SHP77 (cell line): ENCODE measurements at regions not wholly inside any gene's neighbourhood (a gene's known extent, or its start where the extent isn't known, plus 50 kb on each side); places are given as distances from the start of the nearest gene placed in this dataset.

Experiments used
- DNase-seq, 2 experiments: peaks; one replicate each; lab custom pipeline; 2025; lab: John Stamatoyannopoulos, UW

- DNase-seq = no peak
These were observed 217.4 kb upstream of the RTL1 start for GRCh38 chr14:101120641-101121507.

- no peak for DNase-seq
These were observed 218.1 kb upstream of the RTL1 start for GRCh38 chr14:101121508-101122139.

DNA sequence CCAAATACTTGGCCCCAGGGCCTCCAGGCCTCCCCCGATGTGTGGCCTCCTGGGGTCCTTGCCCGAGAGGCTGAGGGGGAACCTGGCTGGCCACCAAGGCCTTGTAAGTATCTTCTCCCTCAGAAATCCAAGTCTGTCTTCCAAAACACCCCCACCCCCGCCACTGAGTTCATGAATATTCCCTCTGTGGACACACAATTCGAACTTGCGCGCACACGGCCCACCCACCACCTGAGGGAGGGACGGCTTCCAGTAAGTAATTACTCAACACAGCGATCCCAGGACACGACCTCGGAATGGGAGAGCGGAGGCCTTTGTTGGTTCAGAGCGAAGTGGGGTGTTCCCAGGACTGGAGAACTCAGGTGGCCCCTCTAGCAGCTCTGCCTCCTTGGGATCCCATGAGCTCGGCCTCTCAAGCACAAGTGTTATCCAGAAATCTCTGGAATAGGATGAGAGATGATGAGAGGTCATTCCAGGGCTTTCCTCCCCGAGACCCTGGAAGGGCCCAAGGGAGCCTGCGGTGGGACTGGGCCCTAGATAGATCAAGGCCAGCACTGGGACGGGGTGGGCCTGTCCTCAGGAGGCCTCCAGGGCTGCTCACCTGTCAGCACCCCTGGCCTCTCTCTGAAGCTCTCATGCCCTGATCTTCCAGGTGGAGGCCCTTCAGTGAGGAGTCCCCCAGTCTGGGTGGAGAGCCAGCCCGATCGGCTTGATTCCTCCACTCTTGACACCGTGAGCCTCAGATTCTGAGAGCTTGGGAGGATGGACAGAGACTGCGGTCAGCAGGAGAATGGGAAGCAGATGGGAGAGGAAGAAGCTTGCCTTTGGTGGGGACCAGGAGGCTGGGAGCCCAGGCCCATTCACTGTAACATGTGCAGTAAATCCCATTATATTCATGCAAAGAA, 219.0 kb upstream of the RTL1 start:
- no peak for DNase-seq

DNA sequence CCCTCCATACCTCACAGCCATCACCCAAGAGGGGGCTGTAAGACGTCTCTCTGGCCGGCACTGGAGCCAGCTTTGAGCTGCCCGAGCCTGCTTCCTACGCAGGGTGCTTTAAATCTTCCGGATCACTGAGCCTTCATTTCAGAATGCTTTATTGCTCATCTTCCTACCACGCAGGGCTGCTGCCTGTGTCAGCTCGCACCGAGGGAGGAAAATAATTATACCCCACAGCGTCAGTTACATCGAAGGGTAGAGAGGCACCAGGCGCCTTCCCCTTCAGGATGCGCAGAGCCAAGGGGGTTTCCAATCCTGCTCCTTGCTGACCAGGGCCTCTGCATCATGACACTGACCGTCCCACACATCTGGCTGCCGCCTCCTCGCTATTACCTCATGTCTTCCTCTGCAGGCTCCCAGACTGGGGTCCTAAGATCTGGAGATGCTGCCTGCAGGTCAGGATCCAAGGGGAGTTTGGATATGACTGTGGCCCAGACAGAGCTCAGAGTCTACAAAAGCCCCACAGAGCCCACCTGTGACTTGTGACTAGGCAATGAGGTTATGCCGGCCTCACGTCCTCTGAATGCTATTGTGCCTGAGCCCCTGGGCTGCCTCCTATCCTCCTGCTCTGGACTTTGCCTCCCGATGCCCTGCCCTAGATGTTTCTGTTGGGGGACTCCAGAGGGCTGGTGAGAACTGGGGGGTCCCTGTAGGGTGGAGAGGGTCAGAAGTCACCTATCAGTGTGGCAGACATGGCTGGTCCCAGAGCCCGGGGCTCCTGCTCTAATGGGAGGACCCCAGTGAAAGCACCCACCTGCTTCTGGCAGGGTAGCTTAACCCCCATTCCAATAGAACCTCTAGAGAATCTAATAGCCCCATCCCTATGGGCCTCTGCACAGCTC, 220.3 kb upstream of the RTL1 start:
- DNase-seq = no peak

DNA sequence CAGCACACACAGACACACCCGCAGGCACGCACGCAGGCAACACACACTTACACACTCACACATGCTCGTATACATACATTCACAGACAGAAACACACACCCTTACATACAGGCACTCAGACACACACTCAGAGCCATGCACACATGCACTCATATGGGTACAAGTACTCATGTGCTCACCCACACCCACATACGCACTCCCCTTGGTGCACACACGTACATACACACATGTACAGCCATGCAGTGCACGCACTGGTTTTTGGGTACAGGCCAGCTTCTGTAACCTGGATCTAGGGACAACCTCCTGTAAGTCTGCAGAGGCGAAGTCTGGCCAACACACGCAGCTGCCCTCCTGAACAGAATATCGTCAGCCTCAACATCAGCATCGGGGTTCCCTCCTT, 221.3 kb upstream of the RTL1 start:
- no peak for DNase-seq

DNA sequence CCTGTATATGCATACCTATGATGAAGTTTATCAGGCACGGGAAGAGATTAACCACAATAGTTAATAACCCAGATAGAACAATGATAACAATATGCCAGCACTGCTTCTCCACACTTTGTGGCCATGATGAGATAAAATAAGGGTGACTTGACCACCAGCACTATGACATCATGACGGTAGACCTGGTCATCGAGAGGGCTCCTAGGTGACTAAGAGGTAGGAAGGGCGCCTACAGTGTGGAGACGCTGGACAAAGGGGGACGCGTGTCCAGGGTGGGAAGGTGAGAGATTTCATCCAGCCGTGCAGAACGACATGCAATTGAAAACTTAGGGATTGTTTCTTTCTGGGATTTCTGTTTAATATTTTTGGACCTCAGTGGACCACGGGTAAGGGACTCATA, 221.8 kb upstream of the RTL1 start:
- DNase-seq = no peak

- no peak for DNase-seq
These were observed 222.5 kb upstream of the RTL1 start for GRCh38 chr14:101125719-101126651.

DNA sequence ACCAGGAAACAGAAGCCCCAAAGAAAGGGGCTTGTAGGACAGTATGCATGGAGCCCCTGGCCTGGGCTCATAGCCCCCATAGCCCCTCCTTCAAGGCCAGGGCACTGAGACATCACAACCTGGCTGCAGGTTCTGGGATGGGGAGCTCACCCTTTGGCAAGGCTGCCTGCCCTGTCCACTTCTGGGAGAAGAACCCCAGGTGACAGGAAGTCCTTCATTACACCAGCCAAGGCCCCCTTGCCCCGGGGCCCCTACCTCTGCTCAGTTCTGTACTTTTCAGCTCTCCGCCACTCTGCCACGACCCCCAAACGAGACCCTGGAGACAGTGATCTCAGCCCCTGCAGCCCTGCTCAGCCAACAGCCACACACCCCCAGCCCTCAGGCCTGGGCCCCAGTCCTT, 223.2 kb upstream of the RTL1 start:
- DNase-seq = no peak

- no peak for DNase-seq
These were observed 223.7 kb upstream of the RTL1 start for GRCh38 chr14:101127224-101127623.

GRCh38 chr14:101128478-101129321, 225.2 kb upstream of the RTL1 start:
- no peak for DNase-seq

- no peak for DNase-seq
These were observed 226.1 kb upstream of the RTL1 start for GRCh38 chr14:101129521-101130167.

GRCh38 chr14:101130861-101131260, 227.3 kb upstream of the RTL1 start:
- DNase-seq = no peak

DNA sequence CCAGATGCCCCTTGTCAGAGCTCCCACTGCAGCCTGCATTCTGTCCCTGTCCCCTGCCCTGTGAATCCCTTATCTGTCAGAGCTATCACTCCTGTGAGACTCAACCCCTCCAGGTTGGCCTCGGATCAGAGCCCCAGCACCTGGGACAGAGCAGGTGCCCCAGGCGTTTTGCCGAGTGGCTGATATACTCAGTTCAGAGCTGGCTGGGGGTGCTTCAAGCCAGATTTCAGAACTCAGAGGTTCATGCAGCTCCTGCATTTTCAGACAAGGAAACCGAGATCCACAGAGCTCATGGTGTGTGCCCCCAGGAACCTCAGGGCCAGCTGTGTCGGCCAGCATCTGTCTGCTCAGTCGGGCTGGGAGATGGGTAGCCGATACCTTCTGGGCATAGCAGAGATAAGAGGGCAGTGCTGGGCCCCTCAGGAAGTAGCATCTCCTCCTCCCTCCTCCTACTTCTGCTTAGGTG, 228.0 kb upstream of the RTL1 start:
- no peak for DNase-seq

DNA sequence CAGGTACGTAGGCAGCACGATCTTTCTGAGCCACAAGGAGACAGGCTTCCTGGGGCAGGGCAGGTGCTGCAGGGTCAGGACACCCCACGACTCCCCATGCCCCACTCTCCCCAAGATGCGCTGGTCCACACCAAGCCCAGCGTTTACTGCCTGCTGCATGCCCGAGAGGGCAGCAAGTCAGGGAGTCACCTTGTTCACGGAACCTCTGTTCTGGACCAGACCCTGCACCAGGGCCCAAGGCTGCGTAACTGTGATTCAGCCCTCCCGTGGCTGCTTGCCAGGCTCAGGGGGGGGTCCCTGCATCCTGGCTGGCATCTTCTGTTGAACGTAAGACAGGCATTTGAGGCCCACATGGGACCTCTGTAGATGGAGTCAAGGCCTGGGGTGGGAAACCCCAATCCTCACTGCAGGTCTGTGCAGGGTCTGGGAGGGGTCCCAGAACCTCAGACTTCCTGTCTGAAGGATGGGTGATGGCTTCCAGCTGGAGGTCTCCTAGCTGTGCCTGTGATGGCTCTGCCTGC, 228.6 kb upstream of the RTL1 start:
- DNase-seq = no peak

- no peak for DNase-seq
These were observed 229.1 kb upstream of the RTL1 start for GRCh38 chr14:101132588-101132987.

GRCh38 chr14:101133068-101133467, 229.5 kb upstream of the RTL1 start:
- no peak for DNase-seq

DNA sequence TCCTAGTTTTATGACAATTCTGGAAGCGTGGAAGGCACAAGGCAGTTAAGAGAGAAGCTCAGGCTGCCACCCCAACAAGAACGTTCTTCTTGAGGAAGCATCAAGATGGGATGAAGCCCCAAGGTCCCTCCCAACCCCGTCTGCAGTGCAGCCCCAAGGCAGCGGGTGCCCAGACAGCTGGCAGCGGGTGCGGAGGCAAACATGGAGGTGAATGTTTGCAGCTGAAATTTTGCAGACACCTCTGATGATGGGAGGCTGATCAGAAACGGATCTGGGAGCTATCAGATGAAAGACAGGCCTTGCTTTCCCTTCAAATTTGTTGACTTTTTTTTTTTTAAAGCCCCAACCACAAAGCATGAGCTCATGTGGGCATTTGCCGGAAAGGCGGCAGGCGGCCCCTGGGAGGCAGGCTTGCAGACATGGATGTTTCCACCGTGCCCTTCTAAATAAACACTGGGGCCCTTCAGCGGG, 230.7 kb upstream of the RTL1 start:
- no peak for DNase-seq

- DNase-seq = no peak
These were observed 231.4 kb upstream of the RTL1 start for GRCh38 chr14:101134851-101135433.
